ENCODE measurements at regions not wholly inside any gene's neighbourhood (a gene's known extent, or its start where the extent isn't known, plus 50 kb on each side); places are given as distances from the start of the nearest gene placed in this dataset.
"Not testable (repeated sequence)": the region's sequence is repeated elsewhere in the genome, so short reads cannot be mapped to it uniquely, and the experiment has no call there.

- H3K36me3 ChIP-seq (ENCODE audit: insufficient read depth, low read length); H3K9ac ChIP-seq (ENCODE audit: low read depth, low read length): not testable (repeated sequence)
- peaks cover 43% of the 10 kb centered on the region for H3K9me3 ChIP-seq (ENCODE audit: control insufficient read depth, insufficient read depth, low read length)
Measured at GRCh38 chrX:40861952-40862554, 126.7 kb upstream of the MED14 start.

DNA sequence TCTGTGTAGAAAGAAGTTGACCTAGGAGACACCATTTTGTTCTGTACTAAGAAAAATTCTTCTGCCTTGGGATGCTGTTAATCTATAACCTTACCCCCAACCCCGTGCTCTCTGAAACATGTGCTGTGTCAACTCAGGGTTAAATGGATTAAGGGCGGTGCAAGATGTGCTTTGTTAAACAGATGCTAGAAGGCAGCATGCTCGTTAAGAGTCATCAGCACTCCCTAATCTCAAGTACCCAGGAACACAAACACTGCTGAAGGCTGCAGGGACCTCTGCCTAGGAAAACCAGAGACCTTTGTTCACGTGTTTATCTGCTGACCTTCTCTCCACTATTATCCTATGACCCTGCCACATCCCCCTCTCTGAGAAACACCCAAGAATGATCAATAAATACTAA, 127.9 kb upstream of the MED14 start:
- H3K4me1 ChIP-seq (ENCODE audit: insufficient read depth, low read length), result not testable (repeated sequence)

More at GRCh38 chrX:40861952-40862554, 126.7 kb upstream of the MED14 start:
- H3K4me1 ChIP-seq (ENCODE audit: insufficient read depth, low read length), result not testable (repeated sequence)

GRCh38 chrX:40863671-40864070, 128.3 kb upstream of the MED14 start:
- no peak overlapping the region for H3K9ac ChIP-seq (ENCODE audit: low read depth, low read length)
- H3K9me3 ChIP-seq (ENCODE audit: control insufficient read depth, insufficient read depth, low read length), result peaks cover 41% of the 10 kb centered on the region
- no peaks in the 10 kb centered on the region; the same call in 1 of the 2 replicates for H3K36me3 ChIP-seq (ENCODE audit: insufficient read depth, low read length)
- H3K4me1 ChIP-seq (ENCODE audit: insufficient read depth, low read length), result peaks cover 10% of the 10 kb centered on the region; the same call in 1 of the 2 replicates

More for the DNA sequence above, 127.9 kb upstream of the MED14 start:
- H3K9me3 ChIP-seq (ENCODE audit: control insufficient read depth, insufficient read depth, low read length), result peaks cover 43% of the 10 kb centered on the region
- not testable (repeated sequence) for H3K9ac ChIP-seq (ENCODE audit: low read depth, low read length); H3K36me3 ChIP-seq (ENCODE audit: insufficient read depth, low read length)

DNA sequence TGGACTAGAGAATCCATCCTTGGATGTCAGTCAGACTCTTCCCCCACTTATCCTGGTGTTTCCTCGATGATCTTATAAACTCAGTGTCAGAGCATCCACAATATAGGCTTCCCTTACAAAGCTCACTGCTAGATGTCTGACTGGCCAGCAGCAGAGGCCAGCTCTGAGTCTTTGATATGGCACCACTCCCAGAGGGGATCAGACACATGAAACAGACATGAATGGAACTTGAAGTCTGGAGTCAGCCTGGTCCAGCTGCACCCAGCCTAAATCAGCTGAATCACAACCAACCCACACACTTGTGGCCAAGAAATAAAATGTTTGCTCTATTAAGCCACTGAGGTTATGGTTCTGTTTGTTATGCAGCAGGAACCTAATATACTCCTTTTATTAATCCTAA, 129.6 kb upstream of the MED14 start:
- no peaks in the 10 kb centered on the region for H3K36me3 ChIP-seq (ENCODE audit: insufficient read depth, low read length)
- peaks cover 10% of the 10 kb centered on the region; the same call in 1 of the 2 replicates for H3K4me1 ChIP-seq (ENCODE audit: insufficient read depth, low read length)
- no peak overlapping the region for H3K9ac ChIP-seq (ENCODE audit: low read depth, low read length)
- peaks cover 34% of the 10 kb centered on the region for H3K9me3 ChIP-seq (ENCODE audit: control insufficient read depth, insufficient read depth, low read length)

GRCh38 chrX:40866893-40867292, 131.6 kb upstream of the MED14 start:
- no peak overlapping the region for H3K9ac ChIP-seq (ENCODE audit: low read depth, low read length)
- H3K9me3 ChIP-seq (ENCODE audit: control insufficient read depth, insufficient read depth, low read length), result peaks cover 16% of the 10 kb centered on the region

GRCh38 chrX:40867352-40867751, 132.0 kb upstream of the MED14 start:
- Histone ChIP-seq H3K9me3 (ENCODE audit: control insufficient read depth, insufficient read depth, low read length) (peaks cover 16% of the 10 kb centered on the region), H3K36me3 (ENCODE audit: insufficient read depth, low read length) (no peaks in the 10 kb centered on the region), H3K4me1 (ENCODE audit: insufficient read depth, low read length) (peaks cover 16% of the 10 kb centered on the region), H3K9ac (ENCODE audit: low read depth, low read length) (no peak overlapping the region)

More at GRCh38 chrX:40866893-40867292, 131.6 kb upstream of the MED14 start:
- Histone ChIP-seq H3K4me1 (ENCODE audit: insufficient read depth, low read length) (peaks cover 15% of the 10 kb centered on the region), H3K36me3 (ENCODE audit: insufficient read depth, low read length) (no peaks in the 10 kb centered on the region)

GRCh38 chrX:40868868-40869267, 133.5 kb upstream of the MED14 start:
- peaks cover 16% of the 10 kb centered on the region for H3K4me1 ChIP-seq (ENCODE audit: insufficient read depth, low read length)
- H3K9me3 ChIP-seq (ENCODE audit: control insufficient read depth, insufficient read depth, low read length), result peaks cover 12% of the 10 kb centered on the region
- H3K9ac ChIP-seq (ENCODE audit: low read depth, low read length), result no peak overlapping the region
- H3K36me3 ChIP-seq (ENCODE audit: insufficient read depth, low read length), result no peaks in the 10 kb centered on the region

DNA sequence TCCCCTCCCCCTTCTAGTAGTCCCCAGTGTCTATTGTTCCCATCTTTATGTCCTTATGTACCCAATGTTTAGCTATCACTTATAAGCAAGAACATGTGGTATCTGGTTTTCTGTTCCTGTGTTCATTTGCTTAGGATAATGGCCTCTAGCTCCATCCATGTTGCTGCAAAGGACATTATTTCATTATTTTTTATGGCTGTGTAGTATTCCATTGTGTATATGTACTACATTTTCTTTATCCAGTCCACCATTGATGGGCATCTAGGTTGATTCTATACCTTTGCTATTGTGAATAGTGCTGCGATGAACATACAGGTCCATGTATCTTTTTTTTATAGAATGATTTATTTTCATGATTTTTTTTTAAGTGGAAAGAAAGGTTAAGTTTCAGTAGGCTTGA, 135.6 kb upstream of the MED14 start:
- H3K4me1 ChIP-seq (ENCODE audit: insufficient read depth, low read length), result peaks cover 16% of the 10 kb centered on the region
- not testable (repeated sequence) for H3K9me3 ChIP-seq (ENCODE audit: control insufficient read depth, insufficient read depth, low read length); H3K36me3 ChIP-seq (ENCODE audit: insufficient read depth, low read length); H3K9ac ChIP-seq (ENCODE audit: low read depth, low read length)

DNA sequence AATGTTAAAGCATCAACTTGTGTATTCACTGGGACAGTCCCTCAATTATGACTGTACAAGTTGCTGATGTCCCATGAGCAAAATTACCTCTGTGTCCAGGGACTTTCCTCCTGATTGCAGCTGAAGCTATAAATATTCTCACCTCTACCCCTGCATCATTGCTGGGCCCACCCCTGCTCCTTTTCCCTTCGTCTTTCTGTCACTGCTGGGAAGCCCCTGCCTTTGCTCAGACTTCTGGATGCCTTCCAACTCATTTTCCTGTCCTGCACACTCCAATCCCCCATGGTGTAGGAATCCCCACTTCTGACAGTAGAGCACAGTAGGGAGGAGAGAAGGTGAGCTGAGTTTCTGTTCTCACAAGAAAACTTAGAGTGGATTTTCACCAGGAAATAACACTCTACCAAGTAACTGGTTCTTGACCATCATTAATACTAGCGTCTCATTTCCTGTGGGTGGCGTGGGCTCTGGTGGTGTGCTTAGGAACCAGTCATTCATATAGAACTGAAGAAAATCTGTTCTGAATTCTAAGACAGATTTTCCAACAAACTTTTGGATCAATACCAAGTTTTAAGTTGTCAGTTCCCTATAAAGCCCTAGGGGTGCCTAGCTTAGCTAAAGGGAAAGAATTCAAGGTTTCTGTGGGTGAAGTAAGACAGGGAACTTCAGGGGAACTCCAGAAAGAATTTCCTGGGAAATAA, 136.2 kb upstream of the MED14 start:
- Histone ChIP-seq H3K9me3 (ENCODE audit: control insufficient read depth, insufficient read depth, low read length) (no peaks in the 10 kb centered on the region), H3K9ac (ENCODE audit: low read depth, low read length) (no peak overlapping the region), H3K4me1 (ENCODE audit: insufficient read depth, low read length) (peaks cover 16% of the 10 kb centered on the region), H3K36me3 (ENCODE audit: insufficient read depth, low read length) (no peaks in the 10 kb centered on the region)

GRCh38 chrX:40872351-40872750, 137.0 kb upstream of the MED14 start:
- H3K4me1 ChIP-seq (ENCODE audit: insufficient read depth, low read length), result peaks cover 9% of the 10 kb centered on the region
- H3K36me3 ChIP-seq (ENCODE audit: insufficient read depth, low read length), result no peaks in the 10 kb centered on the region
- H3K9me3 ChIP-seq (ENCODE audit: control insufficient read depth, insufficient read depth, low read length), result no peaks in the 10 kb centered on the region
- no peak overlapping the region for H3K9ac ChIP-seq (ENCODE audit: low read depth, low read length)

DNA sequence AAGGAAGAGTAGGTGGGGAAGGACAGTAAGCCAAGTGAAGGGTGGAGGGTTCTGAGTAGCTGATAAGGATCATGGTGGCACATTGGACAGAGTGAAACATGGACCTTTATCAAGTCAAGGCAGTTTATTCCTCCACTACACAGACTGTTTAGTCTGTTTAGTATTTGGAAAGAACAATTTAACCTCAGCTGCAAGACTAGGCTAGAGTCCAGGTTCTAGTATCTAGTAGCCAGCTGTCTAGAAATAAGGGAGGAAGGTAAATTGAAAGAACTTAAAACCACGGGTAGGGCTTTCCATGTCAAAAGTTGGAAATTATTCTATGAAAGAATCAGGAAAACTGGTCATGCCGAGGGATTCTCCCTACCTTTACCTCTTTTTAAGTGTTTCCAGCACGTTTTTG, 140.1 kb upstream of the MED14 start:
- Histone ChIP-seq H3K36me3 (ENCODE audit: insufficient read depth, low read length) (no peaks in the 10 kb centered on the region), H3K4me1 (ENCODE audit: insufficient read depth, low read length) (peaks cover 21% of the 10 kb centered on the region), H3K9ac (ENCODE audit: low read depth, low read length) (no peak overlapping the region), H3K9me3 (ENCODE audit: control insufficient read depth, insufficient read depth, low read length) (no peaks in the 10 kb centered on the region)

- Histone ChIP-seq H3K9ac (ENCODE audit: low read depth, low read length) (no peak overlapping the region), H3K36me3 (ENCODE audit: insufficient read depth, low read length) (no peaks in the 10 kb centered on the region), H3K9me3 (ENCODE audit: control insufficient read depth, insufficient read depth, low read length) (no peaks in the 10 kb centered on the region), H3K4me1 (ENCODE audit: insufficient read depth, low read length) (peaks cover 15% of the 10 kb centered on the region)
Measured at GRCh38 chrX:40877887-40878286, 142.5 kb upstream of the MED14 start.

- no peak overlapping the region; the same call in 1 of the 2 replicates for H3K9ac ChIP-seq (ENCODE audit: low read depth, low read length)
- H3K9me3 ChIP-seq (ENCODE audit: control insufficient read depth, insufficient read depth, low read length), result no peaks in the 10 kb centered on the region
- no peaks in the 10 kb centered on the region for H3K36me3 ChIP-seq (ENCODE audit: insufficient read depth, low read length)
- peaks cover 15% of the 10 kb centered on the region for H3K4me1 ChIP-seq (ENCODE audit: insufficient read depth, low read length)
Measured at GRCh38 chrX:40878766-40879165, 143.4 kb upstream of the MED14 start.

GRCh38 chrX:40879172-40879571, 143.8 kb upstream of the MED14 start:
- not testable (repeated sequence) for H3K36me3 ChIP-seq (ENCODE audit: insufficient read depth, low read length); H3K9ac ChIP-seq (ENCODE audit: low read depth, low read length); H3K9me3 ChIP-seq (ENCODE audit: control insufficient read depth, insufficient read depth, low read length)
- peaks cover 15% of the 10 kb centered on the region for H3K4me1 ChIP-seq (ENCODE audit: insufficient read depth, low read length)

DNA sequence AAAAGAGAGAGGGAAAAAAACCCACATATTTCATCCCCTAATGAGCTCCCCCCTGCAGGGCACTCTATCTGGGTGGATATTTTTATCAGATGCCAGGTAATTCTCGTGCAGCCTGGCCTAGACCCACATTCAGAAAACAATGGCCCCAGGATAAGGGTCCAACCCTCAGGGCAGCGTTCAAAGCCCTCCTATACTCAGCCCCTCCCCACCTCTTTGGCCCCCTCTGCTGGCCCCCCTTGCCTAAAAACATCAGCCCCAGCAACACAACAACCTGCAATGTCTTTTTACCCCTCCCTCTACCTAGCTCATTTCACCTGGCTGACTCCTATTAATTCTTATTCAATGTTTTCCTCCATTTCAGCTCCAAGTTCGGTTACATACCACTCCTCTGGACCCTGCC, 145.4 kb upstream of the MED14 start:
- Histone ChIP-seq H3K9ac (ENCODE audit: low read depth, low read length) (no peak overlapping the region), H3K9me3 (ENCODE audit: control insufficient read depth, insufficient read depth, low read length) (no peaks in the 10 kb centered on the region), H3K4me1 (ENCODE audit: insufficient read depth, low read length) (peaks cover 15% of the 10 kb centered on the region), H3K36me3 (ENCODE audit: insufficient read depth, low read length) (no peaks in the 10 kb centered on the region)
